ENCODE measurements at regions not wholly inside any gene's neighbourhood (a gene's known extent, or its start where the extent isn't known, plus 50 kb on each side); places are given as distances from the start of the nearest gene placed in this dataset.
A peak's percentile ranks its signal among the peaks of the same experiment; 100 is the strongest.

- Histone ChIP-seq H3K4me3 (ENCODE audit: low read depth, low read length) (no peak overlapping the region), H3K4me1 (ENCODE audit: control insufficient read depth, insufficient read depth, low read length, unreplicated experiment) (peaks cover 8% of the 10 kb centered on the region), H3K27ac (ENCODE audit: low read depth, low read length) (no peak overlapping the region)
Measured at GRCh38 chr10:29184205-29185000, 104.5 kb upstream of the LYZL1 start.

GRCh38 chr10:29185050-29185449 lies 103.8 kb upstream of the LYZL1 start:
- peaks cover 8% of the 10 kb centered on the region for H3K4me1 ChIP-seq (ENCODE audit: control insufficient read depth, insufficient read depth, low read length, unreplicated experiment)
- no peaks in the 10 kb centered on the region for H3K36me3 ChIP-seq (ENCODE audit: insufficient read depth, low read length)
- H3K27me3 ChIP-seq (ENCODE audit: insufficient read depth, low read length): peaks cover 16% of the 10 kb centered on the region
- no peak overlapping the region for H3K27ac ChIP-seq (ENCODE audit: low read depth, low read length)
- no peak overlapping the region for H3K4me3 ChIP-seq (ENCODE audit: low read depth, low read length)
- H3K79me2 ChIP-seq (ENCODE audit: control insufficient read depth, insufficient read depth, low read length, unreplicated experiment): no peaks in the 10 kb centered on the region
- H2AFZ ChIP-seq (ENCODE audit: low read length, unreplicated experiment): no peak overlapping the region

More at GRCh38 chr10:29184205-29185000, 104.5 kb upstream of the LYZL1 start:
- Histone ChIP-seq H2AFZ (ENCODE audit: low read length, unreplicated experiment) (no peak overlapping the region), H3K79me2 (ENCODE audit: control insufficient read depth, insufficient read depth, low read length, unreplicated experiment) (no peaks in the 10 kb centered on the region), H3K36me3 (ENCODE audit: insufficient read depth, low read length) (no peaks in the 10 kb centered on the region), H3K27me3 (ENCODE audit: insufficient read depth, low read length) (peaks cover 21% of the 10 kb centered on the region)

GRCh38 chr10:29186221-29186620 lies 102.6 kb upstream of the LYZL1 start:
- peaks cover 8% of the 10 kb centered on the region for H3K4me1 ChIP-seq (ENCODE audit: control insufficient read depth, insufficient read depth, low read length, unreplicated experiment)
- H3K27me3 ChIP-seq (ENCODE audit: insufficient read depth, low read length): peaks cover 10% of the 10 kb centered on the region
- H2AFZ ChIP-seq (ENCODE audit: low read length, unreplicated experiment): no peak overlapping the region
- no peaks in the 10 kb centered on the region for H3K36me3 ChIP-seq (ENCODE audit: insufficient read depth, low read length)
- no peak overlapping the region for H3K27ac ChIP-seq (ENCODE audit: low read depth, low read length)
- H3K79me2 ChIP-seq (ENCODE audit: control insufficient read depth, insufficient read depth, low read length, unreplicated experiment): no peaks in the 10 kb centered on the region
- H3K4me3 ChIP-seq (ENCODE audit: low read depth, low read length): no peak overlapping the region

- peaks cover 8% of the 10 kb centered on the region for H3K4me1 ChIP-seq (ENCODE audit: control insufficient read depth, insufficient read depth, low read length, unreplicated experiment)
- H3K79me2 ChIP-seq (ENCODE audit: control insufficient read depth, insufficient read depth, low read length, unreplicated experiment): no peaks in the 10 kb centered on the region
- H3K27me3 ChIP-seq (ENCODE audit: insufficient read depth, low read length): peaks cover 8% of the 10 kb centered on the region; the same call in 1 of the 2 replicates
- no peak overlapping the region for H2AFZ ChIP-seq (ENCODE audit: low read length, unreplicated experiment)
- no peak overlapping the region for H3K4me3 ChIP-seq (ENCODE audit: low read depth, low read length)
- H3K36me3 ChIP-seq (ENCODE audit: insufficient read depth, low read length): no peaks in the 10 kb centered on the region
- no peak overlapping the region for H3K27ac ChIP-seq (ENCODE audit: low read depth, low read length)
Measured at GRCh38 chr10:29189256-29189655, 99.6 kb upstream of the LYZL1 start.

- H2AFZ ChIP-seq (ENCODE audit: low read length, unreplicated experiment): no peak overlapping the region
- no peaks in the 10 kb centered on the region for H3K36me3 ChIP-seq (ENCODE audit: insufficient read depth, low read length)
- H3K27me3 ChIP-seq (ENCODE audit: insufficient read depth, low read length): peaks cover 20% of the 10 kb centered on the region
- H3K79me2 ChIP-seq (ENCODE audit: control insufficient read depth, insufficient read depth, low read length, unreplicated experiment): no peaks in the 10 kb centered on the region
- H3K4me1 ChIP-seq (ENCODE audit: control insufficient read depth, insufficient read depth, low read length, unreplicated experiment): no peaks in the 10 kb centered on the region
- H3K4me3 ChIP-seq (ENCODE audit: low read depth, low read length): no peak overlapping the region
- no peak overlapping the region for H3K27ac ChIP-seq (ENCODE audit: low read depth, low read length)
Measured at GRCh38 chr10:29191674-29192073, 97.2 kb upstream of the LYZL1 start.

GRCh38 chr10:29199339-29199738 lies 89.5 kb upstream of the LYZL1 start:
- Histone ChIP-seq H2AFZ (ENCODE audit: low read length, unreplicated experiment) (peak overlapping the region; percentile 24), H3K27ac (ENCODE audit: low read depth, low read length) (no peak overlapping the region), H3K4me3 (ENCODE audit: low read depth, low read length) (no peak overlapping the region), H3K27me3 (ENCODE audit: insufficient read depth, low read length) (peaks cover 17% of the 10 kb centered on the region), H3K4me1 (ENCODE audit: control insufficient read depth, insufficient read depth, low read length, unreplicated experiment) (no peaks in the 10 kb centered on the region), H3K79me2 (ENCODE audit: control insufficient read depth, insufficient read depth, low read length, unreplicated experiment) (no peaks in the 10 kb centered on the region), H3K36me3 (ENCODE audit: insufficient read depth, low read length) (no peaks in the 10 kb centered on the region)

GRCh38 chr10:29199941-29200679 lies 88.8 kb upstream of the LYZL1 start:
- Histone ChIP-seq H3K36me3 (ENCODE audit: insufficient read depth, low read length) (no peaks in the 10 kb centered on the region), H3K4me3 (ENCODE audit: low read depth, low read length) (peak overlapping the region; percentile 50), H3K27me3 (ENCODE audit: insufficient read depth, low read length) (peaks cover 17% of the 10 kb centered on the region), H3K79me2 (ENCODE audit: control insufficient read depth, insufficient read depth, low read length, unreplicated experiment) (no peaks in the 10 kb centered on the region), H3K27ac (ENCODE audit: low read depth, low read length) (no peak overlapping the region), H3K4me1 (ENCODE audit: control insufficient read depth, insufficient read depth, low read length, unreplicated experiment) (no peaks in the 10 kb centered on the region), H2AFZ (ENCODE audit: low read length, unreplicated experiment) (peak overlapping the region; percentile 65)

GRCh38 chr10:29202386-29202940 lies 86.4 kb upstream of the LYZL1 start:
- H3K36me3 ChIP-seq (ENCODE audit: insufficient read depth, low read length): no peaks in the 10 kb centered on the region
- peaks cover 10% of the 10 kb centered on the region; the same call in 1 of the 2 replicates for H3K27me3 ChIP-seq (ENCODE audit: insufficient read depth, low read length)
- no peak overlapping the region for H2AFZ ChIP-seq (ENCODE audit: low read length, unreplicated experiment)
- no peaks in the 10 kb centered on the region for H3K79me2 ChIP-seq (ENCODE audit: control insufficient read depth, insufficient read depth, low read length, unreplicated experiment)
- H3K4me3 ChIP-seq (ENCODE audit: low read depth, low read length): no peak overlapping the region
- no peaks in the 10 kb centered on the region for H3K4me1 ChIP-seq (ENCODE audit: control insufficient read depth, insufficient read depth, low read length, unreplicated experiment)
- no peak overlapping the region for H3K27ac ChIP-seq (ENCODE audit: low read depth, low read length)

- no peaks in the 10 kb centered on the region for H3K36me3 ChIP-seq (ENCODE audit: insufficient read depth, low read length)
- H3K27ac ChIP-seq (ENCODE audit: low read depth, low read length): no peak overlapping the region
- no peak overlapping the region for H3K4me3 ChIP-seq (ENCODE audit: low read depth, low read length)
- H3K4me1 ChIP-seq (ENCODE audit: control insufficient read depth, insufficient read depth, low read length, unreplicated experiment): no peaks in the 10 kb centered on the region
- H3K27me3 ChIP-seq (ENCODE audit: insufficient read depth, low read length): peaks cover 14% of the 10 kb centered on the region; the same call in 1 of the 2 replicates
- no peaks in the 10 kb centered on the region for H3K79me2 ChIP-seq (ENCODE audit: control insufficient read depth, insufficient read depth, low read length, unreplicated experiment)
- no peak overlapping the region for H2AFZ ChIP-seq (ENCODE audit: low read length, unreplicated experiment)
Measured at GRCh38 chr10:29203432-29203831, 85.4 kb upstream of the LYZL1 start.

GRCh38 chr10:29204070-29204800 lies 84.6 kb upstream of the LYZL1 start:
- no peaks in the 10 kb centered on the region for H3K36me3 ChIP-seq (ENCODE audit: insufficient read depth, low read length)
- H3K27me3 ChIP-seq (ENCODE audit: insufficient read depth, low read length): peaks cover 19% of the 10 kb centered on the region; the same call in 1 of the 2 replicates
- H3K4me1 ChIP-seq (ENCODE audit: control insufficient read depth, insufficient read depth, low read length, unreplicated experiment): no peaks in the 10 kb centered on the region
- H3K4me3 ChIP-seq (ENCODE audit: low read depth, low read length): no peak overlapping the region
- no peaks in the 10 kb centered on the region for H3K79me2 ChIP-seq (ENCODE audit: control insufficient read depth, insufficient read depth, low read length, unreplicated experiment)
- no peak overlapping the region for H3K27ac ChIP-seq (ENCODE audit: low read depth, low read length)
- H2AFZ ChIP-seq (ENCODE audit: low read length, unreplicated experiment): no peak overlapping the region

Data from ACC112 (cell line).